ENCODE measurements at regions not wholly inside any gene's neighbourhood (a gene's known extent, or its start where the extent isn't known, plus 50 kb on each side); places are given as distances from the start of the nearest gene placed in this dataset.

DNA sequence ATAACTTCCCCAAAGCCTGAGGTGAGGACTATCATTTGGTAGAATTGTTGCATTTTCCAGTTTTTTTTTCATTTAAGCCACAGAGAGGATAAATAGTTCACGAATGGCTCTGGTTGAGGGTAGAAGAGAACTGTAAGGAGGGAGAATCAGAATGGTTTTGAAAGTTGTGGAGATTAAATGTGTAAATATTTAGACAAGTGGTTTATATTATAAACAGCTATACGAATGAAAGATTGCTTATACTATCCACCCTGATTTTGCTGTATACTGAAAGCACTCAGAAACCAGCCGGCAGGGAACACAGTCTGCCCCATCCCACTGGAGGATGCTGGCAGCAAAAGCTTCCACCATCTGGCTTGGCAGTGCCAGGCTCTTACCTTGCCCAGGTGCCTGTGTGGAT lies 341.1 kb downstream of the RAPGEF2 start (continued):
- TF ChIP-seq, protein P1, sequence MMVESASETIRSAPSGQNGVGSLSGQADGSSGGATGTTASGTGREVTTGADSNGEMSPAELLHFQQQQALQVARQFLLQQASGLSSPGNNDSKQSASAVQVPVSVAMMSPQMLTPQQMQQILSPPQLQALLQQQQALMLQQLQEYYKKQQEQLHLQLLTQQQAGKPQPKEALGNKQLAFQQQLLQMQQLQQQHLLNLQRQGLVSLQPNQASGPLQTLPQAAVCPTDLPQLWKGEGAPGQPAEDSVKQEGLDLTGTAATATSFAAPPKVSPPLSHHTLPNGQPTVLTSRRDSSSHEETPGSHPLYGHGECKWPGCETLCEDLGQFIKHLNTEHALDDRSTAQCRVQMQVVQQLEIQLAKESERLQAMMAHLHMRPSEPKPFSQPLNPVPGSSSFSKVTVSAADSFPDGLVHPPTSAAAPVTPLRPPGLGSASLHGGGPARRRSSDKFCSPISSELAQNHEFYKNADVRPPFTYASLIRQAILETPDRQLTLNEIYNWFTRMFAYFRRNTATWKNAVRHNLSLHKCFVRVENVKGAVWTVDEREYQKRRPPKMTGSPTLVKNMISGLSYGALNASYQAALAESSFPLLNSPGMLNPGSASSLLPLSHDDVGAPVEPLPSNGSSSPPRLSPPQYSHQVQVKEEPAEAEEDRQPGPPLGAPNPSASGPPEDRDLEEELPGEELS (CRISPR knock-in tag; IDR thresholded peaks at IDR 0.05): no peak
- no peak for TF ChIP-seq NFE2L1 (CRISPR knock-in tag; IDR thresholded peaks at IDR 0.05)

DNA sequence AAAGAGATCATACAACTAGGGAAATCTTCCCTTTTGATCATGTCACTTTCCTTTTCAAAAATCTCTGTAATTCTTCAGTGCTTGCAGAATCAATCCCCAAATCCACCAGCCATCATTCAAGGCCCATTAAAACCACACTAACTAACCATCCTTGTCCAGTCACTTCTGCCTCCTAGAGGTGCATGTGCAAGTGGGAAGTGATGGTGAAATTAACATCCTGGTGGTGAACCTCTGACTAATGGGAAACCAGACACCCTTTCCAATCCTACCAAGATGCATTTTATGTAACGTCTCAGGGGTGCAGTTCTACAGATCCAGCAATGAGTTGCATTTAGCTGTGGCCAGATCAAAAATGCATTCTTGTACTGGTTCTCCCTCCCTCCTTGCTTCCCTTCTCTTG lies 341.8 kb downstream of the RAPGEF2 start:
- POLR2A ChIA-PET: interaction anchor here (0.7 kb wide), 1 partner anchor 69 kb away, joined by 3 read pairs; no protein-coding TSS in a partner anchor
- no peaks in the 10 kb centered on the region for H3K27me3 Mint-ChIP-seq (ENCODE audit: low read depth)
- DNase-seq (ENCODE audit: low spot score): no peak
- H3K36me3 Mint-ChIP-seq: no peaks in the 10 kb centered on the region
- TF ChIP-seq, protein P2, sequence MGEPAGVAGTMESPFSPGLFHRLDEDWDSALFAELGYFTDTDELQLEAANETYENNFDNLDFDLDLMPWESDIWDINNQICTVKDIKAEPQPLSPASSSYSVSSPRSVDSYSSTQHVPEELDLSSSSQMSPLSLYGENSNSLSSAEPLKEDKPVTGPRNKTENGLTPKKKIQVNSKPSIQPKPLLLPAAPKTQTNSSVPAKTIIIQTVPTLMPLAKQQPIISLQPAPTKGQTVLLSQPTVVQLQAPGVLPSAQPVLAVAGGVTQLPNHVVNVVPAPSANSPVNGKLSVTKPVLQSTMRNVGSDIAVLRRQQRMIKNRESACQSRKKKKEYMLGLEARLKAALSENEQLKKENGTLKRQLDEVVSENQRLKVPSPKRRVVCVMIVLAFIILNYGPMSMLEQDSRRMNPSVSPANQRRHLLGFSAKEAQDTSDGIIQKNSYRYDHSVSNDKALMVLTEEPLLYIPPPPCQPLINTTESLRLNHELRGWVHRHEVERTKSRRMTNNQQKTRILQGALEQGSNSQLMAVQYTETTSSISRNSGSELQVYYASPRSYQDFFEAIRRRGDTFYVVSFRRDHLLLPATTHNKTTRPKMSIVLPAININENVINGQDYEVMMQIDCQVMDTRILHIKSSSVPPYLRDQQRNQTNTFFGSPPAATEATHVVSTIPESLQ (CRISPR knock-in tag; IDR thresholded peaks at IDR 0.05): no peak
- TF ChIP-seq SMAD3 (CRISPR knock-in tag; IDR thresholded peaks at IDR 0.05; ENCODE audit: borderline replicate concordance): no peak
- no peak for TF ChIP-seq FOXK1 (CRISPR knock-in tag; IDR thresholded peaks at IDR 0.05)
- no peak for TF ChIP-seq FOXJ3 (CRISPR knock-in tag; IDR thresholded peaks at IDR 0.05; ENCODE audit: borderline replicate concordance)
- no peak for TF ChIP-seq NR3C1 (CRISPR knock-in tag; conservative IDR thresholded peaks at IDR 0.05; ENCODE audit: low read depth)
- TF ChIP-seq NR2C2 (CRISPR knock-in tag; IDR thresholded peaks at IDR 0.05): no peak
- no peak for TF ChIP-seq RELA (CRISPR knock-in tag; IDR thresholded peaks at IDR 0.05; ENCODE audit: borderline replicate concordance)
- TF ChIP-seq SOX15 (CRISPR knock-in tag; IDR thresholded peaks at IDR 0.05): no peak
- TF ChIP-seq PRRX2 (CRISPR knock-in tag; IDR thresholded peaks at IDR 0.05): no peak
- TF ChIP-seq TP53 (CRISPR knock-in tag; IDR thresholded peaks at IDR 0.05): no peak
- TF ChIP-seq, protein P3, sequence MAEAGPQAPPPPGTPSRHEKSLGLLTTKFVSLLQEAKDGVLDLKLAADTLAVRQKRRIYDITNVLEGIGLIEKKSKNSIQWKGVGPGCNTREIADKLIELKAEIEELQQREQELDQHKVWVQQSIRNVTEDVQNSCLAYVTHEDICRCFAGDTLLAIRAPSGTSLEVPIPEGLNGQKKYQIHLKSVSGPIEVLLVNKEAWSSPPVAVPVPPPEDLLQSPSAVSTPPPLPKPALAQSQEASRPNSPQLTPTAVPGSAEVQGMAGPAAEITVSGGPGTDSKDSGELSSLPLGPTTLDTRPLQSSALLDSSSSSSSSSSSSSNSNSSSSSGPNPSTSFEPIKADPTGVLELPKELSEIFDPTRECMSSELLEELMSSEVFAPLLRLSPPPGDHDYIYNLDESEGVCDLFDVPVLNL (CRISPR knock-in tag; IDR thresholded peaks at IDR 0.05; ENCODE audit: borderline replicate concordance, low read depth): no peak
- TF ChIP-seq, protein P4, sequence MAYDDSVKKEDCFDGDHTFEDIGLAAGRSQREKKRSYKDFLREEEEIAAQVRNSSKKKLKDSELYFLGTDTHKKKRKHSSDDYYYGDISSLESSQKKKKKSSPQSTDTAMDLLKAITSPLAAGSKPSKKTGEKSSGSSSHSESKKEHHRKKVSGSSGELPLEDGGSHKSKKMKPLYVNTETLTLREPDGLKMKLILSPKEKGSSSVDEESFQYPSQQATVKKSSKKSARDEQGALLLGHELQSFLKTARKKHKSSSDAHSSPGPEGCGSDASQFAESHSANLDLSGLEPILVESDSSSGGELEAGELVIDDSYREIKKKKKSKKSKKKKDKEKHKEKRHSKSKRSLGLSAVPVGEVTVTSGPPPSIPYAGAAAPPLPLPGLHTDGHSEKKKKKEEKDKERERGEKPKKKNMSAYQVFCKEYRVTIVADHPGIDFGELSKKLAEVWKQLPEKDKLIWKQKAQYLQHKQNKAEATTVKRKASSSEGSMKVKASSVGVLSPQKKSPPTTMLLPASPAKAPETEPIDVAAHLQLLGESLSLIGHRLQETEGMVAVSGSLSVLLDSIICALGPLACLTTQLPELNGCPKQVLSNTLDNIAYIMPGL (CRISPR knock-in tag; IDR thresholded peaks at IDR 0.05): no peak
- TF ChIP-seq EMX1 (CRISPR knock-in tag; IDR thresholded peaks at IDR 0.05): no peak
- no peak for TF ChIP-seq ELF4 (CRISPR knock-in tag; IDR thresholded peaks at IDR 0.05; ENCODE audit: low read depth)
- TF ChIP-seq, protein P5, sequence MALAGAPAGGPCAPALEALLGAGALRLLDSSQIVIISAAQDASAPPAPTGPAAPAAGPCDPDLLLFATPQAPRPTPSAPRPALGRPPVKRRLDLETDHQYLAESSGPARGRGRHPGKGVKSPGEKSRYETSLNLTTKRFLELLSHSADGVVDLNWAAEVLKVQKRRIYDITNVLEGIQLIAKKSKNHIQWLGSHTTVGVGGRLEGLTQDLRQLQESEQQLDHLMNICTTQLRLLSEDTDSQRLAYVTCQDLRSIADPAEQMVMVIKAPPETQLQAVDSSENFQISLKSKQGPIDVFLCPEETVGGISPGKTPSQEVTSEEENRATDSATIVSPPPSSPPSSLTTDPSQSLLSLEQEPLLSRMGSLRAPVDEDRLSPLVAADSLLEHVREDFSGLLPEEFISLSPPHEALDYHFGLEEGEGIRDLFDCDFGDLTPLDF (CRISPR knock-in tag; IDR thresholded peaks at IDR 0.05): no peak
- TF ChIP-seq, protein P6, sequence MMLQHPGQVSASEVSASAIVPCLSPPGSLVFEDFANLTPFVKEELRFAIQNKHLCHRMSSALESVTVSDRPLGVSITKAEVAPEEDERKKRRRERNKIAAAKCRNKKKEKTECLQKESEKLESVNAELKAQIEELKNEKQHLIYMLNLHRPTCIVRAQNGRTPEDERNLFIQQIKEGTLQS (CRISPR knock-in tag; conservative IDR thresholded peaks at IDR 0.05): no peak
- CTCF ChIA-PET: no interaction called here
- 0 out of 2 replicates have a peak, but pooled peaks cover 6% of the 10 kb centered on the region for H3K4me1 Mint-ChIP-seq
- no peaks in the 10 kb centered on the region for H3K9me3 Mint-ChIP-seq
- ATAC-seq: no peak
- no peak overlapping the region for H3K4me3 Mint-ChIP-seq
- H3K27ac Mint-ChIP-seq: no peak overlapping the region

Data from WTC11 (cell line).